Thymus (tissue), 11 donors: ENCODE measurements at regions not wholly inside any gene's neighbourhood (a gene's known extent, or its start where the extent isn't known, plus 50 kb on each side); places are given as distances from the start of the nearest gene placed in this dataset.

ENCODE experiments used
- DNase-seq, 9 donors: peaks; one replicate each; pipeline ENCODE4 v3.0.0-alpha.2; 2013; ENCODE audit warnings: low spot score in 9 of 9, low read depth in 6 of 9, missing footprints in 1 of 9
- H3K27ac ChIP-seq, 2 donors: one replicate each; pipeline ENCODE4 v1.5.1; 2013; ENCODE audit warnings: control low read depth in 1 of 2, low read depth in 1 of 2, low read length in 1 of 2, mild to moderate bottlenecking in 1 of 2, moderate library complexity in 1 of 2
- H3K27me3 ChIP-seq, 2 donors: one replicate each; pipeline ENCODE4 v1.5.1; 2013; ENCODE audit warnings: low read length in 1 of 2; ENCODE audit not compliant: control insufficient read depth in 2 of 2, insufficient read depth in 1 of 2
- H3K36me3 ChIP-seq, 2 donors: one replicate each; pipeline ENCODE4 v1.5.1; 2013; ENCODE audit warnings: low read length in 1 of 2, mild to moderate bottlenecking in 1 of 2, moderate library complexity in 1 of 2; ENCODE audit not compliant: control insufficient read depth in 2 of 2, insufficient read depth in 2 of 2
- H3K4me1 ChIP-seq, 2 donors: one replicate each; pipeline ENCODE4 v1.5.1; 2013; ENCODE audit warnings: low read length in 2 of 2; ENCODE audit not compliant: control insufficient read depth in 2 of 2, insufficient read depth in 2 of 2
- H3K4me3 ChIP-seq, 2 donors: one replicate each; pipeline ENCODE4 v1.5.1; 2013; ENCODE audit warnings: low read length in 2 of 2, control low read depth in 1 of 2, mild to moderate bottlenecking in 1 of 2
- H3K9me3 ChIP-seq, 2 donors: one replicate each; pipeline ENCODE4 v1.5.1; 2013; ENCODE audit warnings: low read length in 1 of 2, mild to moderate bottlenecking in 1 of 2; ENCODE audit not compliant: control insufficient read depth in 2 of 2, insufficient read depth in 1 of 2
- whole genome bisulfite sequencing: extraction: QIAGEN DNeasy Blood & Tissue Kit; methylation state at CpG from one replicate; pipeline ENCODE4 v1.1.7; 2013; 5-methylcytosine and 5-hydroxymethylcytosine counted together
- donor health status: healthy.

DNA sequence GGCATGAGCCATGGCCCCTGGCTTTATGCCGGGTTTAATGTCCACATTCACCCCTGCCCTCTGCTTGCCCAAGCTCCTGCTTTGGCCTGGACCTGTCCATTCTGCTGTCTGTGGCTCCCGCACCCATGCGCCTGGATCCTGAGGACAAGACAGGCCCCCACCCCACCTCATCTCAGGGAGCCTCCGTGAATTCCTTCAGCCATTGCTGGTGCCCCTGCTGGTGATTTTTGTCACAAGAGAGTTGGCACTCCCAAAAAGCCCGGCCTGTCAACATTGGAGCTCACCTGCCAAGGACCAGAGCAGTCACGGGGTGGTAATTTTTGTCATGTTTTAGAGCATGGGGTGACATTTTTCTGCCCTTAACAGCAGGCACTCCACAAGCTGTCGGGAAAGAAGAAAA is 127.5 kb upstream of the PLXNA4 start:
- H3K4me1 ChIP-seq, result no peaks in the 10 kb centered on the region
- WGBS, result 95% methylated on average over 7 of the region's 7 CpGs
- no peak for DNase-seq
- no peak overlapping the region for H3K4me3 ChIP-seq
- no peaks in the 10 kb centered on the region for H3K36me3 ChIP-seq
- no peaks in the 10 kb centered on the region for H3K27me3 ChIP-seq
- no peak overlapping the region for H3K27ac ChIP-seq
- no peaks in the 10 kb centered on the region for H3K9me3 ChIP-seq

DNA sequence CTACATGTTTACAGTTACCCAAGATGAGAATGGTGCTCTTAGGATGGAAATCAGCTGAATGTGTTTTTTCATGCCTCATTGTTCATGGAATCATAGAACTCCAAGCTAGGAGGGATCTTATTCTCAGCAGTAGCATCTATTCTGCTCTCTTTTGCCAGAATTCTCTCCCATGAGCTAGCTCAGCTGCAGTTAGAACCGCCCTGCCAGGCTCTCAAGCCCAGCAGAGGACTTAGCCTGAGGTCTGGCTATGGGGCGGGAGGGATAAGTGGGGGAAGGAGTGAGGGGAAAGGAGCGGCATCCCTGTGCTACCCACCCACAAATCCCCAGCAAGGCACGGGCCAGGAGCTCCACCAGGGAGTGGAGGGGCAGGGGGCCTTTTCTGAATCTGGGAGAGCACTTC is 120.7 kb upstream of the PLXNA4 start:
- Histone ChIP-seq H3K27ac (no peak overlapping the region), H3K9me3 (no peaks in the 10 kb centered on the region), H3K27me3 (no peaks in the 10 kb centered on the region), H3K36me3 (no peaks in the 10 kb centered on the region), H3K4me3 (no peak overlapping the region), H3K4me1 (no peaks in the 10 kb centered on the region)
- no peak for DNase-seq
- 79% methylated on average over 4 of the region's 4 CpGs for WGBS

DNA sequence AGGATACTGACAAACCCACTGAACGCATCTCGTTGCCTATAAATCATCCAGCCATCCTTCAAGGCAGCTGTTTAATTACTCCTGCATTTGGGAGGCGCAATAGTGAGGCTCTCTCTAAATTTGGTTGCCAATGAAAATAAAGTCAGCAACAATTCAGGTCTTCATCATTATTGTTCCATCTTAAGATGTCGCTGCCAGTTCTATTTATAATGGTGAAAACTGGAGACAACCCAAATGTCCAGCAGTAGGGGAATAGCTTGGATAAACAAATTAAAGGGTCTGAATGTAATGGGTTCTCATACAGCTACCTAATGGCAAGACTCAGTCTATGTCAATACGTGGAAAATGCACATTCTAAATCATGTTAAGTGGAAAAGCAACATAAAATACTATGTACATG is 120.1 kb upstream of the PLXNA4 start:
- no peaks in the 10 kb centered on the region for H3K4me1 ChIP-seq
- H3K27me3 ChIP-seq, result no peaks in the 10 kb centered on the region
- H3K9me3 ChIP-seq, result no peaks in the 10 kb centered on the region
- 97% methylated on average over 5 of the region's 5 CpGs for WGBS
- H3K27ac ChIP-seq, result no peak overlapping the region
- DNase-seq, result no peak
- H3K4me3 ChIP-seq, result no peak overlapping the region
- no peaks in the 10 kb centered on the region for H3K36me3 ChIP-seq

DNA sequence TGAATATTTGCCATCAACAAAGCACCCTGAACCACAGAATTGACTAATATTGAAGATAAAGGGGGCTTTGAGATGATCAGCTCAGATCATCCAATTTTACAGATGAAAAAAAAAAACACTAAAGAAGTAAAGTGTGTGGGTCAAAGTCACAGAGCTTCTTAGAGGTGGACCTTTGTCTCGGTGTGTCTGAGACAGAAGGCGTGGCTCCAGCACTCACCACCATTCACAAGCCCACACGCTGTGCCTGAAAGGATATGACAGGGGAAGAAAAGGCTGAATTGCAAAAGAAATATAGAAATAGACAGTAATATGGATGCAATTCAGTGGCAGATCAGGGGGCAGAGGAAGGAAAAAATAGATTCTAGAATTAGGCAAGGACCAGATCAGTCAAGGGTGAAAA is 114.9 kb upstream of the PLXNA4 start:
- Histone ChIP-seq H3K36me3 (no peaks in the 10 kb centered on the region), H3K27me3 (no peaks in the 10 kb centered on the region), H3K9me3 (no peaks in the 10 kb centered on the region), H3K27ac (no peak overlapping the region), H3K4me1 (no peaks in the 10 kb centered on the region), H3K4me3 (no peak overlapping the region)
- DNase-seq, result no peak
- over 99% methylated on average over 3 of the region's 3 CpGs for WGBS

DNA sequence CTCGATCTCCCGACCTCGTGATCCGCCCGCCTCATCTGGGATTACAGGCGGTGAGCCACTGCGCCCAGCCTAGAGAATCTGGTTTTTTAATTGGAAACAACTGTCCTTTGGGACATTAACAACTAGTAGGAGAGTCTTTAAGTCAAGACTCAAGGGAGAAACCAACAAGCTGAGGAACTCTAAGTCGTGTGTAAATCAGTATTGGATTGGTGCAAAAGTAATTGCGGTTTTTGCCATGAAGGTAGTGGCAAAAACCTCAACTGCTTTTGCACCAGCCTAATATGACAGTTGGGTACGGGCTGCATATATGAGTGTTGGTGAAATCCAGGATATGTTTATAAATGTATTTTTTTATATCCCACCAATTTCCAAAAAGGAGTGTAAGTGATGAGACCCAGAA is 113.9 kb upstream of the PLXNA4 start:
- H3K9me3 ChIP-seq, result no peaks in the 10 kb centered on the region
- no peak overlapping the region for H3K27ac ChIP-seq
- H3K4me1 ChIP-seq, result no peaks in the 10 kb centered on the region
- no peak overlapping the region for H3K4me3 ChIP-seq
- no peaks in the 10 kb centered on the region for H3K27me3 ChIP-seq
- H3K36me3 ChIP-seq, result no peaks in the 10 kb centered on the region
- 96% methylated on average over 10 of the region's 10 CpGs for WGBS
- no peak for DNase-seq

DNA sequence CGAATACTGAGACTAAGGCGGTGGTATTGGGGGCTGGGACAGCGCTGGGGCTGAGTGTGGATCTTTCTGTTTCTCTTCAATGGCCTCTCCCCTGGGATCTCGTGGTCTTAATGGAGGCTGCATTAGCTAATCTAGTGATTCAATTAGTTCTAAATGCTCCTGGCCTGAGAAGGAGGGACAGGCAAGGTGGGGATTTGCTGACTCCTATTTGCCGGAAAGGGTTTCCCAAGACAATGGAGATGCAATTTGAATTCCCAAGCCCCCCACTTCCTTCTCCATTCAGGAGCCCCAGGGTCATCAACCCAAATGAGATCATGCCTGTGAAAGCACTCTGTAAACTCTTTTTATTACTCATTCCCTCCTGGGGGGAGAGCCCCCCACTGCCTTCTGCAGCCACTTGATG is 111.7 kb upstream of the PLXNA4 start:
- Histone ChIP-seq H3K27ac (no peak overlapping the region), H3K27me3 (peaks cover 0 to 4% of the 10 kb centered on the region in 2 donors), H3K9me3 (no peaks in the 10 kb centered on the region), H3K4me1 (no peaks in the 10 kb centered on the region), H3K4me3 (no peak overlapping the region), H3K36me3 (no peaks in the 10 kb centered on the region)
- no peak for DNase-seq
- WGBS, result 77% methylated on average over 5 of the region's 5 CpGs

DNA sequence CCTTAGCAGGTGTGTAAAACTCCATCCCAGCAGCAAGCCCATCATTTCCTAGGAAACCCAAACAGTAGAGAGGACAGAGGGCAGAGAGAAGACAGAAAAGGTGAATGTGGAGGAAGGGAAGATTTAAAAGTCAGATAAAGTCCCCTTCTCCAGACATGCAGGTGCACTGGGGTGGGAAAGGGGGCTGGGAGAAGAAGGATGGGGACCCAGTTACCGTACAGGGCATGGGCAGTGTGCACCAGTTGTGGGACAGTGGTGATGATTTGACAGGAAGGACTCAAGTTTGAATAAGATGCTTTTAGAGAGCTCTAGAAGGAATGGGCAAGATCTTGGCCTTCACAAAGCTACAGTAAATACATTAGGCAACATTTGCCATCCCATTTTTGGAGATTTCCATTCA is 110.7 kb upstream of the PLXNA4 start:
- DNase-seq, result no peak
- H3K27ac ChIP-seq, result no peak overlapping the region
- H3K36me3 ChIP-seq, result no peaks in the 10 kb centered on the region
- no peaks in the 10 kb centered on the region for H3K9me3 ChIP-seq
- H3K4me3 ChIP-seq, result no peak overlapping the region
- peaks cover 0 to 4% of the 10 kb centered on the region in 2 donors for H3K27me3 ChIP-seq
- 98% methylated on average over 1 of the region's 1 CpG for WGBS
- H3K4me1 ChIP-seq, result no peaks in the 10 kb centered on the region

DNA sequence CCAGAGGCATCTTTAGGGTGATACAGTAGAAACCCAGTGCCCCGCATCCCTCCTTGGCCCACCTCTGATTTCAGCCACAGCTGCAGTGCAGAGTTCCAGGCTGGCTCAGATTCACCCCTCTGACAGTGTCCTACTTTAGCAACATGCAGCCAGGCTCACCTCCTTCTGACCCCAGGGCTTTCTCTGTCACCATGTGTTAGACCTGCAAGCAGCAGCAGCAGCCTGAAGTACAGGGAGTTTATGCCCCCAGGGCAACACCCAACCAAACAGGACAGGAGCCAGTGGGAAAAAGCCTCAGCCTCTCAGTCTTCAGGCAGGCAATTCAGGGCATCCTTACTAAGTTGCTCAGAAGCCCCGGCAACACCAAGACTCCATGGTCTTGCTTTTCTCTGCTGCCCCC is 109.0 kb upstream of the PLXNA4 start:
- Histone ChIP-seq H3K27ac (no peak overlapping the region), H3K9me3 (no peaks in the 10 kb centered on the region), H3K36me3 (no peaks in the 10 kb centered on the region), H3K4me3 (no peak overlapping the region), H3K27me3 (peaks cover 0 to 4% of the 10 kb centered on the region in 2 donors), H3K4me1 (no peaks in the 10 kb centered on the region)
- 100% methylated on average over 2 of the region's 2 CpGs for WGBS
- no peak for DNase-seq

DNA sequence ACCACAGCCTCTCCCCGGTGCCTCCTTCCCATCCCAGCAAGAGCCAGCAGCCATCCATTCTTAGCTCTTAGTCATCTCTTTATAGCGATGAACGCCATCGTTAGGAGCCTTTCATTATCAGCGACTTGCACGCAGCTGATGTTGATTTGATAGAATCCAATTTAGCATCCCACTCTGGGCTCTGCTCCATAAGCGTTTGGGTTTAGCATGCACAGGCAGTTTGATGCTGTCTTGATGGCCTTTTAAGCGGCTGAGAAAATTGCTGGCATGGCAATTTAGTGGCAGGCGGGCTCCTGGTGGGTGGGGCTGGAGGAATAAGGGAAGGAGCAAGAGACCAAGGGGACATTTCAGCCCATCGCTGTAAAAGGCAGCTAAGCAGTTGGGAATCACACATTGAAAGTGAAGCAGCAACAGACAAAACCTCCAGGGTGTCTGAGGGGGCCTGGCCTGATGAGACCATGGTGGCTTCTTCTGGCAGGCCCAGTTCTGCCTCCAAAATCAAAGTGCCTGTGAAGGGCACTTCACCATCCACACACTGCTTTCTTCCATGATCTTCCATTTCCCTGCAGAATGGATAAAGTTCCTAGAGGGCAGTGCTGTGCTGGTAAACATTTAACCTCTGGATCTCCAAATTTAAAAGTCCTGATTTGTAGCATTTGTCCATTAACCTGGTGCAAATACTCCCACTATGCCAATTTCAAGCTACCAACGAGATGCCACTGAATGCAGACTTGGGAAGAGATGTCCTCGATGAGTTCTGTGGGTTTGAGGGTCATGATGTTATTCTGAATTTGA is 107.8 kb upstream of the PLXNA4 start:
- 98% methylated on average over 12 of the region's 12 CpGs for WGBS

More for the DNA sequence above, 107.8 kb upstream of the PLXNA4 start:
- no peak overlapping the region for H3K27ac ChIP-seq
- no peak for DNase-seq
- H3K27me3 ChIP-seq, result peaks cover 0 to 4% of the 10 kb centered on the region in 2 donors
- H3K4me3 ChIP-seq, result no peak overlapping the region
- no peaks in the 10 kb centered on the region for H3K9me3 ChIP-seq
- no peaks in the 10 kb centered on the region for H3K4me1 ChIP-seq
- H3K36me3 ChIP-seq, result no peaks in the 10 kb centered on the region
